LNCAP (cell line): ENCODE measurements at regions not wholly inside any gene's neighbourhood (a gene's known extent, or its start where the extent isn't known, plus 50 kb on each side); places are given as distances from the start of the nearest gene placed in this dataset.

Experiments used
- CTCF ChIP-seq: fragments of 450-650 bp; IDR thresholded peaks from 2 replicates; pipeline ENCODE4 v1.5.1; 2017; ENCODE audit warnings: mild to moderate bottlenecking

- no peak for TF ChIP-seq CTCF
Measured at GRCh38 chrX:43283187-43283586, 372.9 kb upstream of the MAOA start.

GRCh38 chrX:43313035-43313434 is 343.1 kb upstream of the MAOA start:
- no peak for TF ChIP-seq CTCF

- no peak for TF ChIP-seq CTCF
Measured at GRCh38 chrX:43314525-43314924, 341.6 kb upstream of the MAOA start.

GRCh38 chrX:43315622-43316021 is 340.5 kb upstream of the MAOA start:
- TF ChIP-seq CTCF, result no peak

GRCh38 chrX:43316146-43316545 is 340.0 kb upstream of the MAOA start:
- no peak for TF ChIP-seq CTCF

GRCh38 chrX:43317378-43317777 is 338.7 kb upstream of the MAOA start:
- no peak for TF ChIP-seq CTCF

GRCh38 chrX:43328358-43328946 is 327.6 kb upstream of the MAOA start:
- TF ChIP-seq CTCF, result no peak

- peak; percentile 51; the same call in 1 of the 2 replicates for TF ChIP-seq CTCF
Measured at GRCh38 chrX:43333543-43333942, 322.6 kb upstream of the MAOA start.
